Neural crest cell (in vitro differentiated cells): ENCODE measurements at regions not wholly inside any gene's neighbourhood (a gene's known extent, or its start where the extent isn't known, plus 50 kb on each side); places are given as distances from the start of the nearest gene placed in this dataset.

Experiments
- DNase-seq: peaks from one replicate; pipeline ENCODE4 v3.0.0; 2021; ENCODE audit warnings: low read depth, mixed read lengths, low spot score
- H3K27ac Mint-ChIP-seq: one replicate; pipeline ENCODE4 v1.8.0; 2021; ENCODE audit warnings: mild to moderate bottlenecking, mixed read lengths; ENCODE audit not compliant: unreplicated experiment
- H3K27me3 Mint-ChIP-seq: 2 replicates; pipeline ENCODE4 v1.8.0; 2021; ENCODE audit warnings: low read depth, mild to moderate bottlenecking, mixed read lengths
- H3K36me3 Mint-ChIP-seq: 2 replicates; pipeline ENCODE4 v1.8.0; 2021; ENCODE audit warnings: low read depth, mild to moderate bottlenecking, mixed read lengths
- H3K4me1 Mint-ChIP-seq: 2 replicates; pipeline ENCODE4 v1.8.0; 2021; ENCODE audit warnings: mixed read lengths
- H3K4me3 Mint-ChIP-seq: one replicate; pipeline ENCODE4 v1.8.0; 2021; ENCODE audit warnings: mild to moderate bottlenecking, mixed read lengths
- H3K9me3 Mint-ChIP-seq: 2 replicates; pipeline ENCODE4 v1.8.0; 2021; ENCODE audit warnings: mixed read lengths
- TF ChIP-seq, protein P1 (sequence below): fragments of 200-600 bp; sonication (generic); conservative IDR thresholded peaks from 2 replicates; pipeline ENCODE4 v1.5.0; 2021; ENCODE audit warnings: antibody characterized with exemption, mild to moderate bottlenecking

DNA sequence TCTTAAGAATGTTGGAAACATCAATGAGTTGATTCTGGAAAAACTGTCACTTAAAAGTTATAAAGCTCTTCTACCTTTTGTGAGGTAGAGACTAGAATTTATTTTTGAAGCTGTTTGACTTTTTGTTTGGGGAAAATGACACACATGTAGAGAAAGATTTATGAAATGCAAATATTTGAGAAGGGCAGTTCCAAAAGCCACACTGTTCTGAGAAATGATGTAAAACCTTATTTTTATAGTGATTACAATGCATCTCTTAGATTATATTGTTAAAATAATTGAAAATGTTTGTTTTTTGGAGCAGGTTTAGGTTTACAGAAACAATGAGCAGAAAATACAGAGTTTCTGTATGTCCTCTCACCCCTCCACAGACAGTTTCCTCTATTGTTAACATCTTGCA lies 116.1 kb upstream of the CMC1 start:
- no peak overlapping the region for H3K27ac Mint-ChIP-seq
- TF ChIP-seq, protein P1, sequence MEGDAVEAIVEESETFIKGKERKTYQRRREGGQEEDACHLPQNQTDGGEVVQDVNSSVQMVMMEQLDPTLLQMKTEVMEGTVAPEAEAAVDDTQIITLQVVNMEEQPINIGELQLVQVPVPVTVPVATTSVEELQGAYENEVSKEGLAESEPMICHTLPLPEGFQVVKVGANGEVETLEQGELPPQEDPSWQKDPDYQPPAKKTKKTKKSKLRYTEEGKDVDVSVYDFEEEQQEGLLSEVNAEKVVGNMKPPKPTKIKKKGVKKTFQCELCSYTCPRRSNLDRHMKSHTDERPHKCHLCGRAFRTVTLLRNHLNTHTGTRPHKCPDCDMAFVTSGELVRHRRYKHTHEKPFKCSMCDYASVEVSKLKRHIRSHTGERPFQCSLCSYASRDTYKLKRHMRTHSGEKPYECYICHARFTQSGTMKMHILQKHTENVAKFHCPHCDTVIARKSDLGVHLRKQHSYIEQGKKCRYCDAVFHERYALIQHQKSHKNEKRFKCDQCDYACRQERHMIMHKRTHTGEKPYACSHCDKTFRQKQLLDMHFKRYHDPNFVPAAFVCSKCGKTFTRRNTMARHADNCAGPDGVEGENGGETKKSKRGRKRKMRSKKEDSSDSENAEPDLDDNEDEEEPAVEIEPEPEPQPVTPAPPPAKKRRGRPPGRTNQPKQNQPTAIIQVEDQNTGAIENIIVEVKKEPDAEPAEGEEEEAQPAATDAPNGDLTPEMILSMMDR: no peak
- H3K27me3 Mint-ChIP-seq: no peaks in the 10 kb centered on the region
- H3K36me3 Mint-ChIP-seq: no peaks in the 10 kb centered on the region
- H3K4me1 Mint-ChIP-seq: no peaks in the 10 kb centered on the region
- H3K4me3 Mint-ChIP-seq: no peak overlapping the region
- DNase-seq: no peak
- H3K9me3 Mint-ChIP-seq: no peaks in the 10 kb centered on the region

DNA sequence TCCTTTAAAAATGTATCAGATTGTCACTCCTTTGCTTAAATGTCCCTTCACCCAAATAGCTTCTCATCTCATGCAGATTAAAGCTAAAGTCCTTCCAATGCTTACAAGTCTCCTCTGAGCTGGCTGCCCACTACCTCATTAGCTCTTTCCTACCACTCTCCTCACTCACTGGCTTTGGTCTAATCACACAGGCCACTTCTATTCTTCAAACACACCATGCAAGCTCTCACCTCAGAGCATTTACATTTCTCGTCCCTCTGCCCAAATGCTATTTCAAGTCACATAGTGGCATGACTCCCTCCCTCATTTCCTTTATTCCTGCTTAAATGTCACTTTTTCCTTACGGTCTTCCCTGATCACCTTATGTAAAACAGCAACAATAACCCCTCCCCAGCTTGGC lies 110.6 kb upstream of the CMC1 start:
- Mint-ChIP-seq H3K9me3 (no peaks in the 10 kb centered on the region), H3K4me3 (no peak overlapping the region), H3K27me3 (no peaks in the 10 kb centered on the region), H3K4me1 (no peaks in the 10 kb centered on the region), H3K27ac (no peak overlapping the region), H3K36me3 (no peaks in the 10 kb centered on the region)
- no peak for DNase-seq
- TF ChIP-seq, protein P1: no peak

DNA sequence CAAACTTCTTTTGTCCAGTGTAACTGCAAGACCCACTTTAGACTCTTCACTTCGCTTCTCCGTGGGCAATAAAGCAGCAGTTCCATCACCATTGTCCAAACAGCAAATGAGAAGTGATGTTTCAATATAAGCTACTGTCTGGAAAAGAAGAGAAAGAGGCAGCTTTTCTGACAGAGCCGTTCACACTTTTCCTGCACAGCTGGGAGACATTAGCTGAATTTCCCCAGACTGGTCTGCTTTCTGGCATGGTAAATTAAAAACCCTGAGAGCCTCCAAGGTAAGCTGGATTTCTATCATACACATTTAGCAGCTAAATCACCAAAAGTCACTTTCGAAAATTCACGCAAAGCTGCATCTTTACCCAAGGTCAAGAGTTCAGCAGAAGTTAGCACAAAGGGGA lies 108.5 kb upstream of the CMC1 start:
- TF ChIP-seq, protein P1: no peak
- no peak for DNase-seq
- Mint-ChIP-seq H3K9me3 (no peaks in the 10 kb centered on the region), H3K36me3 (no peaks in the 10 kb centered on the region), H3K4me3 (no peak overlapping the region), H3K27me3 (no peaks in the 10 kb centered on the region), H3K27ac (no peak overlapping the region), H3K4me1 (no peaks in the 10 kb centered on the region)

DNA sequence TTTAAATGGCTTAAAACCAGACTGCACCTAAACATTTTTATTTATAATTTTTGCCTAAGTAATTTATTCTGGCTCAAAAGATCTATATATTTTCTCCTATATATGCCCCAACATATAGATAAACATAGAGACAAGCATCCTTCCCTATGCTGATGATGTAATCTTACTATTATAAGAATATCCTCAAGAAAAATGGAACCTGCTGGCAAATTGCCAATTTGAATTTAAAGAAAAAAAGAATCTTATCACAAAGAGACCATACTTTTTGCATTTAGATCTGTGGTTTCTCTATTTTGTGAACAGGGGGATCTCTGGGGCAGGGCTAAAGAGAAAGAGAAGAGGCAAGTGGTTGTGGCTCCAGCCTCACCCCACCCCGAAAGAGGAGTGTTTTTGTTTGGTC lies 107.2 kb upstream of the CMC1 start:
- H3K9me3 Mint-ChIP-seq: no peaks in the 10 kb centered on the region
- TF ChIP-seq, protein P1: no peak
- no peak overlapping the region for H3K27ac Mint-ChIP-seq
- no peaks in the 10 kb centered on the region for H3K27me3 Mint-ChIP-seq
- no peaks in the 10 kb centered on the region for H3K4me1 Mint-ChIP-seq
- H3K36me3 Mint-ChIP-seq: no peaks in the 10 kb centered on the region
- no peak for DNase-seq
- no peak overlapping the region for H3K4me3 Mint-ChIP-seq

DNA sequence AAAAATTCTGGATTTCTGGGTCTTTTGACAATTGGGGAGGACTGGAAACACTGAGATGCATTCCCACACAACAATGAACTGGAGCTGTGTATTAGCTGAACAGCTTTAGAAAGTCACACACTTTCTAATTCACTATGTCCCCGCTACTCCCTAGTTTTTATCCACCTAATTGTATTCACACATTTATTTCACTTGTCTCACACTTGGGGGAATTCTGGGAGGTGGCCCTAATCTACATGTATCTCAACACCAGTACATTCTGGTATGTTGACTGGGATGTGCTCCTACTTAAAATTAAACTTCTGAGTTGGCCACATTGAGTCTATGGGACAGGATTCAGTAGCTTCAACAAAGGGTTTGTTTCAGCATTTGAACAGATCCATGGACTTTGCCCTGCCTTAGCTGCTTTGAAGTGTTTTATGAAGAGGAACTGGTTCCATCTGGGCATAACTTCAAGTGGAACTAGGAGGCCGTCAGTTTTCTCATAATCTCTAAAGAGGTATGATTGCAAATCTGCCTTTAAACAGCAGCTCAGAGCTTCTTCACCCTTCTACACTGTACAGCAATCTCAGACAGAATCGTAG lies 106.5 kb upstream of the CMC1 start:
- no peak overlapping the region for H3K4me3 Mint-ChIP-seq
- H3K36me3 Mint-ChIP-seq: no peaks in the 10 kb centered on the region
- no peaks in the 10 kb centered on the region for H3K27me3 Mint-ChIP-seq
- H3K4me1 Mint-ChIP-seq: no peaks in the 10 kb centered on the region
- H3K27ac Mint-ChIP-seq: no peak overlapping the region
- H3K9me3 Mint-ChIP-seq: no peaks in the 10 kb centered on the region
- DNase-seq: no peak
- TF ChIP-seq, protein P1: no peak
